ENCODE measurements at regions not wholly inside any gene's neighbourhood (a gene's known extent, or its start where the extent isn't known, plus 50 kb on each side); places are given as distances from the start of the nearest gene placed in this dataset.

DNA sequence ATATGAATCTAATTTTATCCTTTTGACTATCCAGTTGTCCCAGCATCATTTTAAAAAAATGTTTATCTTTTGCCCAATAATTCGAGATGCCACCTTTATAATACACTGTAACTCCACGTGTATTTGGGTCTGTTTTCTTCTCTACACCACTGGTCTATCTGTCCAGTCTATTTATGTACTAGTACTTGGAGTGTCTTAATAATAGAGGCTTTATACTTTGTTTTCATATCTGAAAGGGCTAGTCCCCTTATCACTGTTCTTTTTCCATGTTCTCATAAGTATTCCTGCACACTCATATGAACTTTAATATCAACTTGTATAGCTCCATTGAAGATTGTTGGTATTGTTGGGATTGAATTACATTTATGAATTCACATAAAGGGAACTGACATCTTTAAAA is 101.1 kb upstream of the RMP24 start:
- TF ChIP-seq, protein P1, sequence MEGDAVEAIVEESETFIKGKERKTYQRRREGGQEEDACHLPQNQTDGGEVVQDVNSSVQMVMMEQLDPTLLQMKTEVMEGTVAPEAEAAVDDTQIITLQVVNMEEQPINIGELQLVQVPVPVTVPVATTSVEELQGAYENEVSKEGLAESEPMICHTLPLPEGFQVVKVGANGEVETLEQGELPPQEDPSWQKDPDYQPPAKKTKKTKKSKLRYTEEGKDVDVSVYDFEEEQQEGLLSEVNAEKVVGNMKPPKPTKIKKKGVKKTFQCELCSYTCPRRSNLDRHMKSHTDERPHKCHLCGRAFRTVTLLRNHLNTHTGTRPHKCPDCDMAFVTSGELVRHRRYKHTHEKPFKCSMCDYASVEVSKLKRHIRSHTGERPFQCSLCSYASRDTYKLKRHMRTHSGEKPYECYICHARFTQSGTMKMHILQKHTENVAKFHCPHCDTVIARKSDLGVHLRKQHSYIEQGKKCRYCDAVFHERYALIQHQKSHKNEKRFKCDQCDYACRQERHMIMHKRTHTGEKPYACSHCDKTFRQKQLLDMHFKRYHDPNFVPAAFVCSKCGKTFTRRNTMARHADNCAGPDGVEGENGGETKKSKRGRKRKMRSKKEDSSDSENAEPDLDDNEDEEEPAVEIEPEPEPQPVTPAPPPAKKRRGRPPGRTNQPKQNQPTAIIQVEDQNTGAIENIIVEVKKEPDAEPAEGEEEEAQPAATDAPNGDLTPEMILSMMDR (IDR thresholded peaks at IDR 0.05): no peak
- TF ChIP-seq POLR2AphosphoS5 (IDR thresholded peaks at IDR 0.05) (no peak), POLR2A (IDR thresholded peaks at IDR 0.05) (no peak)

Measured in transverse colon (tissue), 4 donors.